Tibial nerve (tissue), 4 donors: ENCODE measurements at regions not wholly inside any gene's neighbourhood (a gene's known extent, or its start where the extent isn't known, plus 50 kb on each side); places are given as distances from the start of the nearest gene placed in this dataset.

Source experiments
- EP300 ChIP-seq, 2 donors: sonication (generic); formaldehyde crosslinking; IDR thresholded peaks; one replicate each; pipeline ENCODE4 v1.6.1; 2017; ENCODE audit warnings: antibody characterized with exemption in 2 of 2, mild to moderate bottlenecking in 1 of 2
- TF ChIP-seq, protein P1 (sequence below), 5 experiments: fragments of 200-600 bp in 3 of 5; fragments of 450-650 bp in 2 of 5; sonication (generic) in 3 of 5; IDR thresholded peaks; one replicate each; pipeline ENCODE4 v1.5.1; 2016 to 2019; ENCODE audit warnings: antibody characterized with exemption in 5 of 5, mild to moderate bottlenecking in 3 of 5, moderate library complexity in 2 of 5

- TF ChIP-seq, protein P1, sequence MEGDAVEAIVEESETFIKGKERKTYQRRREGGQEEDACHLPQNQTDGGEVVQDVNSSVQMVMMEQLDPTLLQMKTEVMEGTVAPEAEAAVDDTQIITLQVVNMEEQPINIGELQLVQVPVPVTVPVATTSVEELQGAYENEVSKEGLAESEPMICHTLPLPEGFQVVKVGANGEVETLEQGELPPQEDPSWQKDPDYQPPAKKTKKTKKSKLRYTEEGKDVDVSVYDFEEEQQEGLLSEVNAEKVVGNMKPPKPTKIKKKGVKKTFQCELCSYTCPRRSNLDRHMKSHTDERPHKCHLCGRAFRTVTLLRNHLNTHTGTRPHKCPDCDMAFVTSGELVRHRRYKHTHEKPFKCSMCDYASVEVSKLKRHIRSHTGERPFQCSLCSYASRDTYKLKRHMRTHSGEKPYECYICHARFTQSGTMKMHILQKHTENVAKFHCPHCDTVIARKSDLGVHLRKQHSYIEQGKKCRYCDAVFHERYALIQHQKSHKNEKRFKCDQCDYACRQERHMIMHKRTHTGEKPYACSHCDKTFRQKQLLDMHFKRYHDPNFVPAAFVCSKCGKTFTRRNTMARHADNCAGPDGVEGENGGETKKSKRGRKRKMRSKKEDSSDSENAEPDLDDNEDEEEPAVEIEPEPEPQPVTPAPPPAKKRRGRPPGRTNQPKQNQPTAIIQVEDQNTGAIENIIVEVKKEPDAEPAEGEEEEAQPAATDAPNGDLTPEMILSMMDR (IDR thresholded peaks at IDR 0.05), result no peak
- no peak for TF ChIP-seq EP300 (IDR thresholded peaks at IDR 0.05)
Measured at GRCh38 chr11:109076870-109077269, 345.1 kb upstream of the C11orf87 start.
